Activated CD4-positive, alpha-beta T cell treated with anti-CD3 and anti-CD28 coated beads, Interleukin-10, Interleukin-2, amounts not matched to agents 100 ng/mL and 50 ng/mL, durations not matched to agents 16 hours and 8 hours (primary cell): ENCODE measurements at regions not wholly inside any gene's neighbourhood (a gene's known extent, or its start where the extent isn't known, plus 50 kb on each side); places are given as distances from the start of the nearest gene placed in this dataset.
"Not testable (repeated sequence)": the region's sequence is repeated elsewhere in the genome, so short reads cannot be mapped to it uniquely, and the experiment has no call there.

ENCODE experiments used
- DNase-seq: peaks from one replicate; pipeline ENCODE4 v3.0.0-alpha.2; 2020

DNA sequence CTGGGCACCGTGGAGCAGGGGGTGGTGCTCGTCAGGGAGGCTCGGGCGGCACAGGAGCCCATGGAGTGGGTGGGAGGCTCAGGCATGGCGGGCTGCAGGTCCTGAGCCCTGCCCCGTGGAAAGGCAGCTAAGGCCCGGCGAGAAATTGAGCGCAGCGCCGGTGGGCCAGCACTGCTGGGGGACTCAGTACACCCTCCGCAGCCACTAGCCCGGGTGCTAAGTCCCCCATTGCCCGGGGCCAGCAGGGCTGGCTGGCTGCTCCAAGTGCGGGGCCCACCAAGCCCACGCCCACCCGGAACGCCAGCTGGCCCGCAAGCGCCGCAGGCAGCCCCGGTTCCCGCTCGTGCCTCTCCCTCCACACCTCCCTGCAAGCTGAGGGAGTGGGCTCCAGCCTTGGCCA lies 216.3 kb downstream of the RAP2B start:
- not testable (repeated sequence) for DNase-seq

DNA sequence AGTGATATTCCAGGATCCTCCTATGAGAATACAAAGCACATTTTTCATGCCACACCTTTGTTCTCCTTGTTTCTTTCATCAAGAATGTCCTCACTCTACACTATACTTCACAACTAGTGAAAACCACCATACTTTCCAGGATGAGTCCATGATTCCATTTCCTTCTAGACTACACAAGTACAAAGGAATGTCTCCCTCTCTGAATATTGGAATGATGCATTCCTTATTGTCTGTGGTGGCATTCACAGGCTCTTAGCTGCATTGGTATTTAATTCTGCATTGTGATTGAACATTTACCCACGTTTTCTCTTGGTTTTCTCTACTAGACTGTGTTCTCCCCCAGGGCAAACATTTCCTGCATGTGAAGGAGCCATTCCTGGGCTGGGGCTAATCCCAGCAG lies 217.5 kb downstream of the RAP2B start:
- no peak for DNase-seq

DNA sequence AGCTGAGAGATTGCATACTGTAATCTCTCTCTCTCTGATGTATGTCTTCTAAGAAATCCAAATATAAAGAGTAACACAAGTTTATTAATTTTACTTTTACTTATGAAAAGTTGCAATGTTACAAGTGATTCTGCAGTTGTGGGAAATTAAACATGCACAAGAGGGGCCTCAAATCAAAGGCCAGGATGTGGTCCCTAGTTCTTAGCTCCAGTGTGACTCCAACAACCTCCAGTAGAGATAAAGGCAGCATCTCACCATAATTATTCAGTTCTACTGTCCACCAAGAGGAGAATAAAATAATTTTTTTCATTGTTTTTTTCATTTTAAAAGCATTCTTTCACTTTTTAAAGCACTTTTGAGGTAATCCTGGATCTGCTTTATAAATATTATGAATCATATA lies 223.3 kb downstream of the RAP2B start:
- no peak for DNase-seq

DNA sequence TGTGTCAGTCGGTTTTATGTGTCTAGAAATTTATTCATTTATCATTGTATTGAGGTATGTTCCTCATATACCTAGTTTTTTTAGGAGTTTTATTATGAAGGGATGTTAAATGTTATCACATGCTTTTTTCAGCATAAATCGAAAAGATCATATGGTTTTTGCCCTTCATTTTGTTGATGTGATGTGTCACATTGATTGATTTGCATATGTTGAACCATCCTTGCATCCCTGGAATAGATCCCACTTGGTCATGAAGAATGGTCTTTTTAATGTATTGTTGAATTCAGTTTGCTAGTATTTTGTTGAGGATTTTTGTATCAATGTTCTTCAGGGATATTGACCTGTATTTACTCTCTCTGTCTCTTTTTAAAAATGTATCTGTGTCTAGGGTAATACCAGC lies 230.3 kb downstream of the RAP2B start:
- no peak for DNase-seq

DNA sequence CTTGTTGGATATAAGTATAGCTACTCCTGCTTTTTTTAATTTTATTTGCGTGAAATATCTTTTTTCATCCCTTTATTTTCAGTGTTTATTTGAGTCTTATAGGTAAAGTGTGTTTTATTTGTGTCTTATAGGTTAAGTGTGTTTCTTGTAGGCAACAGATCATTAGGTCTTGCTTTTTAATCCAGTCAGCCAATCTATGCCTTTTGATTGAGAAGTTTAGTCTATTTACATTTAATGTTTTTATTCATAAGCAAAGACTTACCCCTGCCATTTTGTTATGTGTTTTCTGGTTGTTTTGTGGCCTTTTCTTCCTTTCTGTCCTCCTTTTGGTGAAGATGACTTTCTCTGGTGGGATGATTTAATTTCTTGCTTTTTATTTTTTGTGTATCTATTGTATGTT lies 232.0 kb downstream of the RAP2B start:
- DNase-seq: no peak

DNA sequence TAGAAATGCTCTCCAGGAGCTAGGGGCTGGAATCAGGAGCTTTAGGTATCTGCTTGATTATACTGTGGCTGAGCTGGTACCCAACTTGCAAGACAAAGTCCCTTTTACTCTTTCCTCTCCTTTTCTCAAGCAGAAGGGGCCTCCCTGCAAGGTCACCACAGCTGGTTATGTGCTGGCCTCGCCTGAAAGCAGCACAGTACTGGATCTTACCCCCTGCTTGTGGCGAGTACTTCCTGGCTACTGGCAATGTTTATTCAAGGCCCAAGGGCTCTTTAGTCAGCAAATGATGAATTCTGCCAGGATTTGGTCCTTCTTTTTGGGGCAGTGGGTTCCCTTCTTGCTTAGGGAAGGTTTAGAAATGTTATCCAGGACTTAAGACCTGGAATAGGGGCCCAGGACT lies 234.6 kb downstream of the RAP2B start:
- no peak for DNase-seq

DNA sequence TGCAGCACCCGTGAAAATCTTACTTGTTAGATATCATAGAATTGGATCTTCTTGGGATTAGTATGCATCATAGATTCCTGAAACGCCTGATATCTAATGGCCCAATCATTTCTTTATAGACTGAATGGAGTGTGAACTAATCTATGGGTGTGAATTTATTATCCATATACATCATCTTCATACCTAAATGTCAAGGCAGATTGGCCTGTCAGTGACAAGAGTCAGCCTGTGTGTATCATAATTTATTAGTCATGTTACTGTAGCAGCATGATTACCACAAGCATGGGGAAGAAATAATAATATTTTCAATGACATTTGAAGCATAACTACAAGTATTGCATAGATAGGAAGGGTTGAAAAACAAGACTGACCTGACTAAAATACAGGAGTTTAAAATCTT lies 235.8 kb downstream of the RAP2B start:
- no peak for DNase-seq

DNA sequence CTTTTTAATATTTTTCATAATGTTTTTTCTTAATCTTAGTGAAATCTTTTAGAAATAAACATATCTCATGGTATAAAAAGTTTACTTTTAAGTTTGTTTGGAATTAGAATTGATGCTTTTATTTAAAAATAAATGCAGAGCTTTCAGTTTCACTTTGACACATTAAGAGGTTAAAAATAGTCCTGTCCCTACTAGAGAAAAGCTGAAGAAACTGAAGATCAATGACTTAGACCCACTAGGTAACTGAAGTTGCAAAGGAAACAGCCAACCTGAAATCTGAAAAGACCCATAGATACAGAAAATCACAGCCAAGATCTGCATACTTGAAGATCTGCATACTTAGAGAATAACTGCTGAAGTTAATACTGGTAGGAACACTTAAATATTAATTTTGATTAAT lies 237.6 kb downstream of the RAP2B start:
- peak; percentile 35 for DNase-seq

DNA sequence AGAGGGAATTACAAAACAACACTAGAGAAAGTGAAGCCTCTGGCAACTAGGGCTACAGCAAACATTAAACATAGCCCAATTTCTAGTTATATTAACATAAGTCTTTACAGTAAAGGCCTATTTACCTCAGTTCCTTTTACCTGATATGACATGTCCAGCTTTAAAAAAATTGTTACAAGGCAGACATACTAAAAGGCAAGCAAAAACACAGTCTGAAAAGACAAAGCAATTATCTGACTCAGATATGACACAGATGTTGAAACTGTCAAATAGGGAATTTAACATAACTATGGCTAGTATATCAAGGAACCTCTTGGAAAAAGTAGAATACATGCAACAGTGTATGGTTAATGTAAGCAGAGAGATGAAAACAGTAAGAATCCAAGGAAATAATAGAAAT lies 238.6 kb downstream of the RAP2B start:
- no peak for DNase-seq

DNA sequence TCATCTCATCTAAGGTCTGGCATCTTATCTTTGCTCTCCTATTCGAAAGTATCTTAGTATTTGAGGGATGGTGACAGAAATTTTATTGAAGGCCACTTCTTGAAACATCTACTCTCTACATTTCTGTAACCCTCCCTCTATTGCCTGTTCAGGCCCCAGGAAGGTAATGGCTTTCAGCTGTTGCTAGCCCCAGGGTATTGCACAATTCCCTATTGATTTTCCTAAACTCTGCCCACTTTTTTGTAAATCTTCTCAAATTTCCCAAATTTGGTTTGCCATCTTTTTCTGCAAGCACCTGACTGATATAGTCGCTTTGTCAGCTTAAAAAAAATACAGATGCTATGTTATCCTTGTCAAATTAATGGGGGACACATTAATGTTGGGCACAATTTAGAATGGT lies 242.1 kb downstream of the RAP2B start:
- no peak for DNase-seq

DNA sequence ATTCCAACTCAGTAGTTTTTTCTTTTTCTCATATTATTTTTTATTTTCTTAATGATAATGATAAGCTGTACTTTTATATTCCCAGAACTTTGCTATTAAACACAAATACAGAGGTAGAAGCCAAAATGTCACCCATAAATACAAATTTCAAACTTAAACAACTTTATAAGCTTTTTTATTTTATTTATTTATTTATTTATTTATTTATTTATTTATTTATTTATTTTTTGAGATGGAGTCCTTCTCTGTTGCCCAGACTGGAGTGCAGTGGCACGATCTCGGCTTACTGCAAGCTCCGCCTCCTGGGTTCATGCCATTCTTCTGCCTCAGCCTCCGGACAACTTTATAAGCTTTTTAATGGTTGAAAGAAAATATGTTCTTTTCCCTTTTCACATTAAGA lies 243.3 kb downstream of the RAP2B start:
- DNase-seq: not testable (repeated sequence)

DNA sequence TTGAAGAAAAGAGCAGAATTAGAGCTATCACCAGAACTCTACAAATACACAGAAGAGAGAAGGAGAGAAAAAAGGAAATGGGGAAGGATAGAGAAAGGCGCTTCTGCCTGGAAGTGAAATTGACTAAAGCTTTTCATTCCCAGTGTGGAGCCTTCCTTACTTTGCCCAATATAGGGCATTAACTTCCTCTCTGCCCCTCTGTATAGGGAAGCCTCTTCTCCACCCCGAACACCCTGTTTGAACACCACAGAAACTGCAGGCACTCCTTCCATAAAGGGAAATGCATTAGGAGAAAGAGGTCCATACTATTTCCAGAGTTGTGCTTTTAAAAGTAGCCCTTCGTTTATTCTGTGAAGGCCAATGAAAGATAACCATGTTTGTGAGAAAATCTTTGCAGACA lies 248.5 kb downstream of the RAP2B start:
- DNase-seq: no peak

DNA sequence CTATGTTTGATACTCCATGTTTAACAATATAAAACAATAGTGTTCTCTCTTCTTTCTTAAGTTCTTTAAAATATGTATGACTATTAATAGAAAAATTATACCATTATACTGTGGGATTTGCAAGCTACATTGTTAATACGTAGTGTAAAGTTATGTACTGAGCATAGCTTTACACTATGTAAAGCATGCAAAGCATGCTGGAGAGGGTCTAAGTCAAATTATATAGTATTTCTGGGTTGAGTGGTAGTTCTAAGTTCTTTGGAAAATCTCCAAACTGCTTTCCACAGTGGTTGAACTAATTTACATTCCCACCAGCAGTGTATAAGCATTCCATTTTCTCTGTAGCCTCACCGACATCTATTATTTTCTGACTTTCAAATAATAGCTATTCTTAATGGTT lies 253.0 kb downstream of the RAP2B start:
- DNase-seq: no peak

DNA sequence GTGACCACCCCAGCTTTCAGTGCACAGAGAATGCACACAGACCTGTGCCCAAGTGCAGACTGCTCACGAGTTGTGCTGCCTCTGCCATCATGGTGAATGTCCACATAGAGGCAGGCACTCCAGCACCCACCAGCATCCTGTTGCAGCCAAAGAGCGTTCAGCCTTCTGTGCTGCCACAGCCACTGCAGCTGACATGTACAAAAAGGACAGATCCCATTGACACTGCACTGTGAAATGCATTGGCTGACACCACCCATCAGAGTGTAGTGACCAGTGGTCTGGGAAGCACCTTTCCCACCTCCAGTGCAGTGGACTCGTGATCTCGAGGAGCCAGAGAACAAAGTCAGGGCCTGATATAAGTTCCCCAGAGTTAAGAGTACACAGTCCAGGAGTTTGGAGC lies 260.3 kb downstream of the RAP2B start:
- DNase-seq: no peak

DNA sequence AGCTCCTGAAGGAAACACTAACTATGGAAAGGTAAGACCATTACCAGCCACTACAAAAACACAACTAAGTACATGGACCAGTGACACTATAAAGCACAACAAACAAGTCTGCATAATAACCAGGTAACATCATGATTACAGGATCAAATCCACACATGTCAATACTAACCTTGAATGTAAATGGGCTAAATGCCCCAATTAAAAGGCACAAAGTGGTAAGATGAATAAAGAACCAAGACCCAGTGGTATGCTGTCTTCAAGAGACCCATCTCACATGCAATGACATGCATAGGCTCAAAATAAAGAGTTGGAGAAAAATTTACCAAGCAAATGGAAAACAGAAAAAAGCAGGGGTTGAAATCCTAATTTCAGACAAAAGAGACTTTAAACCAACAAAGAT lies 261.8 kb downstream of the RAP2B start:
- DNase-seq: not testable (repeated sequence)

DNA sequence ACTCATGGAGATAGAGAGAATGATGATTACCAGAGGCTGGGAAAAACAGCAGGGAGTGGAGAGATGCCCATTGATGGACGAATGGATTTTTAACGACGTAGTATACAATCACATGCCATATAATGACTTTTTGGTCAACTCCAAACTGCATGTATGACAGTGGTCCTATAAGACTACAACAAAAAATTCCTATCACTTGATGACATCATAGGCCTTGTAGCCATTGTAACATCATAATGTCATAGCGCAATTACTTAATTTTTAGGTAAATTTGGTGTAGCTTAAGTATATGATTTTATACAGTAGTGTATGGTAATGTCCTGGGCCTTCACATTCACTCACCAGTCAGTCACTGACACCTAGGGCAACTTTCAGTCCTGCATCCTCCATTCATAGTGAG lies 264.3 kb downstream of the RAP2B start:
- no peak for DNase-seq

DNA sequence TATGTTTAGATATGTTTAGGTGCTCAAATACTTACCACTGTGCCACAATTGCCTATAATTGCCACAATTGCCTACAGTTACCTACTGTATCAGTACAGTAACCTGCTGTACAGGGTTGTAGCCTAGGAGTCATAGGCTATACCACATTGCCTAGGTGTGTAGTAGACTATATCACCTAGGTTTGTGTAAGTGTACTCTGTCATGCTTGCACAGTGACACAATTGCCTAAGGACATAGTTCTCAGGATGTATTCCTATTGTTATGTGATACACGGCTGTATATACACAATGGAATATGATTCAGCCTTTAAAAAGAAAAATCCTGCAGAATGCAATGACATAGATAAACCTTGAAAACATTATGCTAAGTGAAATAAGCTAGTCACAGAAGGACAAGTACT lies 264.8 kb downstream of the RAP2B start:
- DNase-seq: no peak

DNA sequence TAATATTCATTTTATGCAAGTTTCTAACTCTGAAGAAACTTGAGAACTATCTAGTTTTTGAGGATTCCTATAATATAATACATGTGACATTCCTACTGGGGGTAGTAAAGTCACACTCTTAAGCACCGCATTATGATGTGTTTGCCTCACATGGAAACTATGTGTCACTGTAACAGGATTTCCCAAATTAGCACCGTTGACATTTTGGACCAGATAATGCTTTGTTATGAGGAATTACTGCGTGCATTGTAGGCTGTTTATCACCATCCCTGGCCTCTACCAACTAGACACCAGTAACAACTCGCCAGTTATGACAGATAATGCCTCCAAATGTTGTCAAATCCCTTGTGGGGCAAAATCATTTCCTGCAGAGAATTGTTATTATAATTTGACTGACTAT lies 267.8 kb downstream of the RAP2B start:
- no peak for DNase-seq

DNA sequence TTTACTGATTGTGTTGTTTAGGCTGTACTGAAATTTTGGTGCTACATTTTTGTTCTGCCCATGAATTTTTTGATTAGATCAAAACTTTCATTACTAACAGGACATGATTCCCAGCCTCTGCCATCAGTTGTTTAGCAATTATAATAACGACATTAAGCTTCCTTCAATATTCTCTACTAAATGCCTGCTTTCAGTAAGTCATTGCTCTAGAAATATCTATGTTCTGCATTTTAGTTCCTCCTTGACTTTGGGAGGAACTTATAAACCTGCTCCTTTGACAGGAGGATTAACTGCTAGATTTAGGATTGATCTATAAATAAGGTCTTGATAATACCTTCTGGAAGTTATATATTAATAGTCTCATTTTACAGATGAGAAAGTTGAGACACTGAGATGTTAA lies 269.1 kb downstream of the RAP2B start:
- DNase-seq: no peak

DNA sequence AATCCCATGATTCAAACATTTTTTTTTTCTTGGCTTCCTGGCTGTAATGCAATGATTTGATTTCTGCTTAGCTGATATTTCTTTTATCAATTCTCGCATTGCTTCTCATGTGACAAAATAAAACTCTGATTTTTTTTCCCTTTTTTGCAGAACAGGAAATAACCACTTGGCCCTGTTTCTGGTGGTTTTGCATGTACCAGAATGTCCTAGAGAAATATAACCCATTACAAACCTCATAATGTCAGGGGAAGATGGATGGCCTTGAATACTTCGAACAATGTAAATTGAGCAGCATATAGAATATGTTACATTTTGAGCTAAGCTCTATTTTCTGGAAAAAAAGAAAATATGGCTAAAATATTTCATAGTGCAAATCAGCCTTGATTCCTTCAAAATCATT lies 275.6 kb downstream of the RAP2B start:
- DNase-seq: no peak

DNA sequence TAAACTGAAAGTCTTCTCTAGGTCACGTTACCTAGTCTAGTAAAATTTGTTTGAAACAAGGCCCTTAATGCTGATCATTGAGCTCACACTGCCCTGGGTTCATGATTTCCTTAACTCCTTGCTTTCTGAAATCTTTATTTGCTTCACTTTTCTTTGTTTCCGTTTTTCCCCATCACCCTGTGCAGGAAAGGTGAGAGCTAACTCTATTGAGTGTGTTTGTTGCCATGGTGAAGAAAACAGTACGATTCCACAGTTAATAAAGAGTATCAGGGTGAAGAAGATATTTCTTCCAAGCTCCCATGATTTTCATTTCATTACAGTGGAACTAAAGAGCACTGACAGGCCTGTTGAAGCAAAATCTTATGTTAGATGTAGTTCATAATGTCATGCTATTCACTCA lies 276.2 kb downstream of the RAP2B start:
- DNase-seq: no peak

DNA sequence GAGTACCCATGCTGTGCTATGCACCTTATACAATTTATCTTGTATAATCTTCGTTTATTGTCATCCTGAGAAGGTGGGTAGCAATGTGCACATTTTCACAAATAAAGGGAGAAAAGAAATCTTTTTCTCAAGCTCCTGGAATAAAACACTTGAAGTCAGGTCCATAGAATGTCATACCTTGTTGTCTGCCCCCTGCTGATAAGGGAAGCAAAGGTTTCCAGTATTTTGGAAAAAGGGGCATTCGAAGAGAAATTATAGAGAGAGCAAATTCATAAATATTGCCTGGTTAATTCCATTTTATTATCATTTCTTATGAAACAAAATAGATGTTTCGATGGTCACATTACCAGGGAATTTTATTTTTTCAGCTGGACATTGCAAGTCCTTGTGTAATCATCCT lies 277.8 kb downstream of the RAP2B start:
- no peak for DNase-seq

DNA sequence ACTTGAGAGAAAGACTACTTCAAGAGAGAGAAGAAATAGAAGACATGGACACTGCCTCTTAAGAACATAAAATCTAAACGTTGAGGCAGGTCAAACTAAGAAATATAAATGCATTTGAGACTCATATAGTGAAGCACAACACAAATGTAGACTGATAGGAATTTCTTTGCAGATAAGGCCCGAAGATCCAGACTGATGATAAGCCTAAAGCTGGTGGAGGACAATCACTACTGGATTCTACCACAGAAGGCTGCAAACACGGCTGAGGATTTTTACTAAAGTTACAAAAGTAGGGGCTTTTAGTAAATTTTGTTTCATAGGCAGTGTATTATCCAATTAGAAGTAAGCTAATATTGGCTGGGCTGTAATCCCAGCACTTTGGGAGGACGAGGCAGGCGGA lies 278.3 kb downstream of the RAP2B start:
- no peak for DNase-seq

DNA sequence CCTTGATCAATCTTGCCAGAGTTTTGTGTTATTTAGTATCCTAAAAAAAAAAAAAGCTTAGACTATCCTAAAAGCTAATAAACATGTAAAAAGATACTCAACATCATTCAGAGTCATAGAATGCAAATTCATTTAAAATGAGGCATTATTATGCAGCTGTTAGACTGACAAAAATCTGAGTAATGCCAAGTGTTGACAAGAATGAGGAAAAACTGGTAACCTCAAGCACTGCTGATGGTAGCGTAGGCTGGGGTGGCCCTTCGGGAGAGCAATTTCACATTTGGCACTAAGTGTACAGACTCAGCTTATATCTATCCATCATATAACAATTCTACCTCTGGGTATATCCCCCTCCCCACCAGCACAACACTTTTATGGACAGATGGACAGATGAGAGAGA lies 280.4 kb downstream of the RAP2B start:
- DNase-seq: no peak

DNA sequence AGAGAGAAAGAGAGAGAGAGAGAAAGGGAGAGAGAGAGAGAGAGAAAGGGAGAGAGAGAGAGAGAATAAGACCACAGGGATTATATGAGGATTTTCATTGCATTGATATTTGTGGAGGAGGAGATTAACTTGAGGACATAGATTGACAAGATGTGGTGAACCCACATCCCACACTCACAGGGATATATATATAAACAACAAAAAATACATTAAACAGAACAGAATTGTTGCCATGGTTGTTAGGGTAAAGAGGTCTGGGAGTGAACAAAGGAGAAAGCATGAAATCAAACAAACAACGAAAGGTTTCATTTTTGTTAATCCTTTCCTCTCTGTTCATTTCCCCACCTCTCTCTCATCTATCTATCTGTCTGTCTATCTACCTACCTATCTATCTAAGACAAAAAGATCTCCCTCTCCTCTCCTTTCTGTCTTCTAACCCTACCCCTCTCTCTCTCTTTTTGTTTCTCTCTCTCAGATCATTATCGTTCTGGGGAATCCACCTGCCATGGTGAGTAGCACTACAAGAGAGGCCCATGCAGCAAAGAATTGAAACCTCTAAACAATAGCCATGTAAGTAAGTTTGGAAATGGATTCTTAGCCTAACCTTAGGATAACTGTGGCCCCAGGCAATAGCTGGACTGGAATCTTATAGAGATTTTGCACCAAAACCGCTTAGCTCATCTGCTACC lies 280.9 kb downstream of the RAP2B start:
- peak; percentile 5 for DNase-seq

DNA sequence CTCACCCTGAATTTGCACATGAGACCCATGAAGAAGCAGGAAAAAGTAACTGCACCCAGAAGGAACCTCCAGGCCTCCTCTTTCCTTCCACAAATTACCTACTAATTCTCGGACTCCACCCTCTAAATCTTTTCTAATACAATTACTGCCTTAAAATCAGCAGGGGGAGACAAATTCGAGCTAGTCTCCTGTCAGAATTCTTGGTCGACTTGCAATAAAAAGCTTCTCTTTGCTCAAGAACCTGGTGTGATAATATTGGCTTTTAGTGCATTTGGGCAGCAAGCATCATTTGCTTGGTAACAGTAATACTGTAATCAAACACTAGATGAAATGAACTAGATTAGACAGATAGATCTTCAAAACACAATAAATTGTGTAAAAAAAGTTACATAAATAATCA lies 281.9 kb downstream of the RAP2B start:
- peak; percentile 10 for DNase-seq
